ENCODE measurements at regions not wholly inside any gene's neighbourhood (a gene's known extent, or its start where the extent isn't known, plus 50 kb on each side); places are given as distances from the start of the nearest gene placed in this dataset.
"Not testable (repeated sequence)": the region's sequence is repeated elsewhere in the genome, so short reads cannot be mapped to it uniquely, and the experiment has no call there.

- Histone ChIP-seq H3K9me3 (no peaks in the 10 kb centered on the region), H3K4me3 (no peak overlapping the region), H3K27ac (no peak overlapping the region), H3K4me1 (ENCODE audit: control insufficient read depth in 1 of 2, low read depth in 2 of 2) (peaks cover 0 to 6% of the 10 kb centered on the region in 2 donors), H3K36me3 (no peaks in the 10 kb centered on the region), H3K27me3 (replicated peaks; ENCODE audit: insufficient read depth) (no peaks in the 10 kb centered on the region)
- TF ChIP-seq, protein P1, sequence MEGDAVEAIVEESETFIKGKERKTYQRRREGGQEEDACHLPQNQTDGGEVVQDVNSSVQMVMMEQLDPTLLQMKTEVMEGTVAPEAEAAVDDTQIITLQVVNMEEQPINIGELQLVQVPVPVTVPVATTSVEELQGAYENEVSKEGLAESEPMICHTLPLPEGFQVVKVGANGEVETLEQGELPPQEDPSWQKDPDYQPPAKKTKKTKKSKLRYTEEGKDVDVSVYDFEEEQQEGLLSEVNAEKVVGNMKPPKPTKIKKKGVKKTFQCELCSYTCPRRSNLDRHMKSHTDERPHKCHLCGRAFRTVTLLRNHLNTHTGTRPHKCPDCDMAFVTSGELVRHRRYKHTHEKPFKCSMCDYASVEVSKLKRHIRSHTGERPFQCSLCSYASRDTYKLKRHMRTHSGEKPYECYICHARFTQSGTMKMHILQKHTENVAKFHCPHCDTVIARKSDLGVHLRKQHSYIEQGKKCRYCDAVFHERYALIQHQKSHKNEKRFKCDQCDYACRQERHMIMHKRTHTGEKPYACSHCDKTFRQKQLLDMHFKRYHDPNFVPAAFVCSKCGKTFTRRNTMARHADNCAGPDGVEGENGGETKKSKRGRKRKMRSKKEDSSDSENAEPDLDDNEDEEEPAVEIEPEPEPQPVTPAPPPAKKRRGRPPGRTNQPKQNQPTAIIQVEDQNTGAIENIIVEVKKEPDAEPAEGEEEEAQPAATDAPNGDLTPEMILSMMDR (IDR thresholded peaks at IDR 0.05), result no peak
- no peak for DNase-seq (ENCODE audit: low spot score)
- no peak for ATAC-seq (ENCODE audit: insufficient number of reproducible peaks, low FRiP score, low read depth)
Observed at GRCh38 chr11:104771763-104772162, 126.5 kb downstream of the CASP12 start.

GRCh38 chr11:104771046-104771445 is 127.2 kb downstream of the CASP12 start:
- ATAC-seq (ENCODE audit: insufficient number of reproducible peaks, low FRiP score, low read depth); H3K4me3 ChIP-seq; H3K27ac ChIP-seq; DNase-seq (ENCODE audit: low spot score); H3K4me1 ChIP-seq (ENCODE audit: control insufficient read depth in 1 of 2, low read depth in 2 of 2); H3K36me3 ChIP-seq; H3K27me3 ChIP-seq (replicated peaks; ENCODE audit: insufficient read depth); H3K9me3 ChIP-seq: not testable (repeated sequence)

GRCh38 chr11:104765401-104766095 is 132.7 kb downstream of the CASP12 start:
- DNase-seq (ENCODE audit: low spot score), result no peak
- Histone ChIP-seq H3K36me3 (no peaks in the 10 kb centered on the region), H3K4me1 (ENCODE audit: control insufficient read depth in 1 of 2, low read depth in 2 of 2) (no peaks in the 10 kb centered on the region), H3K27me3 (replicated peaks; ENCODE audit: insufficient read depth) (no peaks in the 10 kb centered on the region), H3K4me3 (no peak overlapping the region), H3K9me3 (no peaks in the 10 kb centered on the region), H3K27ac (no peak overlapping the region)
- no peak for ATAC-seq (ENCODE audit: insufficient number of reproducible peaks, low FRiP score, low read depth)
- TF ChIP-seq, protein P1 (IDR thresholded peaks at IDR 0.05), result no peak

- Histone ChIP-seq H3K4me1 (ENCODE audit: control insufficient read depth in 1 of 2, low read depth in 2 of 2) (no peaks in the 10 kb centered on the region), H3K27me3 (replicated peaks; ENCODE audit: insufficient read depth) (no peaks in the 10 kb centered on the region), H3K27ac (no peak overlapping the region), H3K9me3 (peaks cover 4% of the 10 kb centered on the region), H3K4me3 (no peak overlapping the region), H3K36me3 (no peaks in the 10 kb centered on the region)
- ATAC-seq (ENCODE audit: insufficient number of reproducible peaks, low FRiP score, low read depth) (no peak), DNase-seq (ENCODE audit: low spot score) (no peak)
- TF ChIP-seq, protein P1 (IDR thresholded peaks at IDR 0.05), result no peak
Observed at GRCh38 chr11:104764710-104765045, 133.6 kb downstream of the CASP12 start.

DNA sequence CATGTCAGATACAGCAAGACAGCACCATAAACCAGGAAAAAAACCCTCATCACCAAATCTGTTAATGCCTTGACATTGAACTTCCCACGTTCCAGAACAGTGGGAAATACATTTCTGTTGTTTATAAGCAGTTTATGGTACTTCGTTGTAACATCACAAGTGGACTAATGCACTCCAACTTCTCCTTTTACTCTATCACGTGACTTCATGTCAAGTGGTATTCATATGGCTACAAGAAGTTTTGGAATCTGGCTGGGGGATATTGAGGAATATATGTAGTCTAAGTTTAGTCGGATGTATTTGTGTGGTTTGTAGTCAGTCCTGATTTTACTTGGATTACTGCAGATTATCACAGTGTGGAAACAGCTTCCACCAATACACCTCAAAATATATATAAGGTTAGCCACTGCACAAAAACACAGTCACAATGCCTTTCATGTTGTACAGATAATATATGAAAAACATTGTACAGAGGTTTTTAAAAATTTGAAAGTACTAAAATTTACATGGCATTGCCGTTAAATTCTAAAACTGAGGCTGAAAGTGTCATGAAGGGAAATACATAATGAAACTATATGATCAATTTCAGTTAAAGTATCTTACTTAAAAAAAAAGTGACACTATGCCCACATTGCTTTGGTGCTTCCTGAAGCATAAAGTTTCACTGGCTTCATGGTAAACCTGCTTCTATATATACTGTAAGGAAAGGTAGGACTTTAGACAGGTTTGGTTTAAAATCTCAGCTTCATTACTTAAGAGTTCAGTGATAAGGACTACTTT is 134.1 kb downstream of the CASP12 start:
- TF ChIP-seq, protein P1 (IDR thresholded peaks at IDR 0.05), result no peak
- H3K4me3 ChIP-seq, result no peak overlapping the region
- no peaks in the 10 kb centered on the region for H3K4me1 ChIP-seq (ENCODE audit: control insufficient read depth in 1 of 2, low read depth in 2 of 2)
- no peak overlapping the region for H3K27ac ChIP-seq
- no peaks in the 10 kb centered on the region for H3K36me3 ChIP-seq
- no peak for ATAC-seq (ENCODE audit: insufficient number of reproducible peaks, low FRiP score, low read depth)
- H3K9me3 ChIP-seq, result peaks cover 9% of the 10 kb centered on the region
- H3K27me3 ChIP-seq (replicated peaks; ENCODE audit: insufficient read depth), result no peaks in the 10 kb centered on the region
- no peak for DNase-seq (ENCODE audit: low spot score)
